HG03442 (cell line): ENCODE measurements at regions not wholly inside any gene's neighbourhood (a gene's known extent, or its start where the extent isn't known, plus 50 kb on each side); places are given as distances from the start of the nearest gene placed in this dataset.
A peak's percentile ranks its signal among the peaks of the same experiment; 100 is the strongest.
"Not testable (repeated sequence)": the region's sequence is repeated elsewhere in the genome, so short reads cannot be mapped to it uniquely, and the experiment has no call there.

Experiments used
- ATAC-seq: cut with Tn5 transposase; IDR thresholded peaks from one replicate; pipeline ENCODE4 v1.9.1; 2021; ENCODE audit warnings: mild to moderate bottlenecking, moderate library complexity; ENCODE audit not compliant: unreplicated experiment

- no peak for ATAC-seq
Measured at GRCh38 chr14:106599209-106599608, 1072.8 kb downstream of the TMEM121 start.

- ATAC-seq = peak; percentile 60
Measured at GRCh38 chr14:106605548-106606448, 1079.4 kb downstream of the TMEM121 start.

- no peak for ATAC-seq
Measured at GRCh38 chr14:106606936-106607335, 1080.6 kb downstream of the TMEM121 start.

- ATAC-seq = no peak
Measured at GRCh38 chr14:106610691-106611090, 1084.3 kb downstream of the TMEM121 start.

GRCh38 chr14:106613256-106613655, 1086.9 kb downstream of the TMEM121 start:
- no peak for ATAC-seq

GRCh38 chr14:106618471-106618951, 1092.1 kb downstream of the TMEM121 start:
- ATAC-seq = not testable (repeated sequence)

- no peak for ATAC-seq
Measured at GRCh38 chr14:106619606-106620005, 1093.2 kb downstream of the TMEM121 start.

- ATAC-seq = no peak
Measured at GRCh38 chr14:106620368-106620767, 1094.0 kb downstream of the TMEM121 start.

GRCh38 chr14:106622200-106622745, 1095.9 kb downstream of the TMEM121 start:
- no peak for ATAC-seq

- no peak for ATAC-seq
Measured at GRCh38 chr14:106625186-106625585, 1098.8 kb downstream of the TMEM121 start.

GRCh38 chr14:106626469-106626868, 1100.1 kb downstream of the TMEM121 start:
- ATAC-seq = not testable (repeated sequence)

GRCh38 chr14:106626942-106627588, 1100.7 kb downstream of the TMEM121 start:
- not testable (repeated sequence) for ATAC-seq

GRCh38 chr14:106631879-106632278, 1105.5 kb downstream of the TMEM121 start:
- no peak for ATAC-seq

- no peak for ATAC-seq
Measured at GRCh38 chr14:106633721-106634120, 1107.3 kb downstream of the TMEM121 start.

GRCh38 chr14:106635569-106635968, 1109.2 kb downstream of the TMEM121 start:
- ATAC-seq = no peak

GRCh38 chr14:106638786-106639452, 1112.5 kb downstream of the TMEM121 start:
- ATAC-seq = not testable (repeated sequence)

- no peak for ATAC-seq
Measured at GRCh38 chr14:106642090-106642489, 1115.7 kb downstream of the TMEM121 start.

- ATAC-seq = not testable (repeated sequence)
Measured at GRCh38 chr14:106642971-106643370, 1116.6 kb downstream of the TMEM121 start.

GRCh38 chr14:106648874-106649273, 1122.5 kb downstream of the TMEM121 start:
- ATAC-seq = not testable (repeated sequence)

GRCh38 chr14:106651016-106651415, 1124.6 kb downstream of the TMEM121 start:
- ATAC-seq = no peak

GRCh38 chr14:106652494-106652893, 1126.1 kb downstream of the TMEM121 start:
- ATAC-seq = peak; percentile 76
